ENCODE measurements at regions not wholly inside any gene's neighbourhood (a gene's known extent, or its start where the extent isn't known, plus 50 kb on each side); places are given as distances from the start of the nearest gene placed in this dataset.

DNA sequence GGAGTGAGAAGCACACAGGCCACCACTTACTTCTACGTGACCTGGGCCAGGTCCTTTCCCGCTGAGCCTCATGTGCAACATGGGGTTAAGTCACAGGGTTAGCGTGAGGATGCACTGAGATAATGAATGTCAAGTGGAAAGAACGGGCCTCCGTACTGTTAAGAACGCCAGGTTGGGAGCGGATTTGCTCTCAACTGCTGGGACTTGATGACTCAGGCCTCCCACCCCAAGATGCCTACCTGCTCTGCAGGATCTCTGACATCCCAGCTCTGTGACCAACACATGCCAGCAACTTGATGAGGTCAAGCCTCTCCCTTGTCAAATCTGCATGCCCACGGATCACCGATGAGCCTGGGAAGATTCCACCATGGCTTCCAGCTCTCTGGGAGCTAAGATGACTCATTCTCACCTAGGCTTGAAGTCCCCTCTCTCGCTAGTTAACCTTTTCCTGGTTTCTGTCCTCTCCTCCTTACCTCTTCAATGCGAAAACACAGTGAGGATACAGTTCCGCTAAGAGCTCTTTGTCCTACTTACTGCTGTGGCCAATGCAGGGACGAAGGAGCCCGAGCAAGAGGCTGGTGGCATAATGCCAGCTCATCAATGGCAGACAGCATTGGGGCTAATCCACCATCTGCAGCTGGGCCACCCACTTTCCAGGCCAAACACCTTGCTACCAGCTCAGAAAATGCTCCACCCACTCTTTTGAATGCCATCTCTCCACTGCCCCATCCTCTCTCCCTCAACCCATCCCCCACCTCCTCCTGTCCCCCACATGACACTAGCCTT lies 67.6 kb downstream of the PJA1 start:
- TF ChIP-seq POLR2A (IDR thresholded peaks at IDR 0.05; ENCODE audit: low read depth, low read length): no peak
- TF ChIP-seq, protein P1, sequence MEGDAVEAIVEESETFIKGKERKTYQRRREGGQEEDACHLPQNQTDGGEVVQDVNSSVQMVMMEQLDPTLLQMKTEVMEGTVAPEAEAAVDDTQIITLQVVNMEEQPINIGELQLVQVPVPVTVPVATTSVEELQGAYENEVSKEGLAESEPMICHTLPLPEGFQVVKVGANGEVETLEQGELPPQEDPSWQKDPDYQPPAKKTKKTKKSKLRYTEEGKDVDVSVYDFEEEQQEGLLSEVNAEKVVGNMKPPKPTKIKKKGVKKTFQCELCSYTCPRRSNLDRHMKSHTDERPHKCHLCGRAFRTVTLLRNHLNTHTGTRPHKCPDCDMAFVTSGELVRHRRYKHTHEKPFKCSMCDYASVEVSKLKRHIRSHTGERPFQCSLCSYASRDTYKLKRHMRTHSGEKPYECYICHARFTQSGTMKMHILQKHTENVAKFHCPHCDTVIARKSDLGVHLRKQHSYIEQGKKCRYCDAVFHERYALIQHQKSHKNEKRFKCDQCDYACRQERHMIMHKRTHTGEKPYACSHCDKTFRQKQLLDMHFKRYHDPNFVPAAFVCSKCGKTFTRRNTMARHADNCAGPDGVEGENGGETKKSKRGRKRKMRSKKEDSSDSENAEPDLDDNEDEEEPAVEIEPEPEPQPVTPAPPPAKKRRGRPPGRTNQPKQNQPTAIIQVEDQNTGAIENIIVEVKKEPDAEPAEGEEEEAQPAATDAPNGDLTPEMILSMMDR (conservative IDR thresholded peaks at IDR 0.05; ENCODE audit: low read depth, low read length): no peak

Data from IMR-90 (cell line).